B cell (primary cell): ENCODE measurements at regions not wholly inside any gene's neighbourhood (a gene's known extent, or its start where the extent isn't known, plus 50 kb on each side); places are given as distances from the start of the nearest gene placed in this dataset.

Source experiments
- CTCF ChIP-seq: fragments of 200-600 bp; IDR thresholded peaks from one replicate; pipeline ENCODE4 v1.8.0; 2022; ENCODE audit warnings: antibody characterized with exemption, mild to moderate bottlenecking
- EZH2 ChIP-seq: IDR thresholded peaks from 2 replicates; pipeline ENCODE4 v1.6.1; 2012; ENCODE audit warnings: borderline replicate concordance, low read depth, mild to moderate bottlenecking, moderate library complexity, low read length; ENCODE audit not compliant: insufficient read depth, poor library complexity, severe bottlenecking

GRCh38 chr5:33324667-33325307 is 116.0 kb upstream of the TARS1 start:
- no peak for TF ChIP-seq CTCF
- no peak for TF ChIP-seq EZH2
